GM10248 (cell line): ENCODE measurements at regions not wholly inside any gene's neighbourhood (a gene's known extent, or its start where the extent isn't known, plus 50 kb on each side); places are given as distances from the start of the nearest gene placed in this dataset.

Experiments used
- CTCF ChIA-PET: fragments of 300-600 bp; sonication (Branson Sonifier 250); formaldehyde crosslinking; extraction: SDS; loops from one replicate; lab custom pipeline; 2021; ENCODE audit warnings: antibody characterized with exemption; lab: Yijun Ruan, JAX
- POLR2A ChIA-PET: fragments of 350-650 bp; sonication (Branson Sonifier 250); formaldehyde crosslinking; extraction: SDS; loops from one replicate; lab custom pipeline; 2020; ENCODE audit warnings: antibody characterized with exemption; lab: Yijun Ruan, JAX
- DNase-seq: peaks from one replicate; pipeline ENCODE4 v3.0.0; 2012; ENCODE audit errors: extremely low spot score
- TF ChIP-seq, protein P1 (sequence below): IDR thresholded peaks from 2 replicates; pipeline ENCODE4 v1.5.1; 2012; ENCODE audit warnings: mild to moderate bottlenecking, low read depth; ENCODE audit errors: extremely low read depth, missing control alignments, control extremely low read depth

- ChIA-PET CTCF (no interaction called here), POLR2A (no interaction called here)
- TF ChIP-seq, protein P1, sequence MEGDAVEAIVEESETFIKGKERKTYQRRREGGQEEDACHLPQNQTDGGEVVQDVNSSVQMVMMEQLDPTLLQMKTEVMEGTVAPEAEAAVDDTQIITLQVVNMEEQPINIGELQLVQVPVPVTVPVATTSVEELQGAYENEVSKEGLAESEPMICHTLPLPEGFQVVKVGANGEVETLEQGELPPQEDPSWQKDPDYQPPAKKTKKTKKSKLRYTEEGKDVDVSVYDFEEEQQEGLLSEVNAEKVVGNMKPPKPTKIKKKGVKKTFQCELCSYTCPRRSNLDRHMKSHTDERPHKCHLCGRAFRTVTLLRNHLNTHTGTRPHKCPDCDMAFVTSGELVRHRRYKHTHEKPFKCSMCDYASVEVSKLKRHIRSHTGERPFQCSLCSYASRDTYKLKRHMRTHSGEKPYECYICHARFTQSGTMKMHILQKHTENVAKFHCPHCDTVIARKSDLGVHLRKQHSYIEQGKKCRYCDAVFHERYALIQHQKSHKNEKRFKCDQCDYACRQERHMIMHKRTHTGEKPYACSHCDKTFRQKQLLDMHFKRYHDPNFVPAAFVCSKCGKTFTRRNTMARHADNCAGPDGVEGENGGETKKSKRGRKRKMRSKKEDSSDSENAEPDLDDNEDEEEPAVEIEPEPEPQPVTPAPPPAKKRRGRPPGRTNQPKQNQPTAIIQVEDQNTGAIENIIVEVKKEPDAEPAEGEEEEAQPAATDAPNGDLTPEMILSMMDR = no peak
- DNase-seq = no peak
Observed at GRCh38 chr10:131494451-131494850, 182.9 kb upstream of the TCERG1L start.

DNA sequence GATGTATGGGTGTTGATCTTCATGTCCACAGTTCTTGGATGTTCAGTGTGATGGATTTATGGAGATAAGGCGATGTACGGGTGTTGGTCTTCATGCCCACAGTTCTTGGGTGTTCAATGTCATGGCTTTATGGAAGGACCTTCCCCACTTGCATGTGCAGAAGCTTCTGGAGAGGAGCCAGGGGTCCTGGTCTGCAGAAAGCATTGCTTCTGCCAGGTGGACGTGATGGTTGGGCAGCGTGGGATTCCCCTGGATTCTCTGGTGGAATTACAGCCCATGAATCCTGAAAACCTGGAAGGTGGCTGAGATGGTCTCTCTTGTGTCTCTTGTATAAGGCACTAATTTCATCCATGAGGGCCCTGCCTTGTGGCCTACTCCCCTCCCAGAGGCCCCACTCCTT is 183.7 kb upstream of the TCERG1L start:
- TF ChIP-seq, protein P1 = no peak
- DNase-seq = no peak
- ChIA-PET CTCF (no interaction called here), POLR2A (no interaction called here)

- DNase-seq = no peak
- ChIA-PET POLR2A (no interaction called here), CTCF (no interaction called here)
- TF ChIP-seq, protein P1 = no peak
Observed at GRCh38 chr10:131495892-131496291, 184.4 kb upstream of the TCERG1L start.

GRCh38 chr10:131496351-131497052 is 185.0 kb upstream of the TCERG1L start:
- CTCF ChIA-PET = no interaction called here
- no peak for DNase-seq
- POLR2A ChIA-PET = no interaction called here
- TF ChIP-seq, protein P1 = no peak

- TF ChIP-seq, protein P1 = no peak
- no peak for DNase-seq
- ChIA-PET POLR2A (no interaction called here), CTCF (no interaction called here)
Observed at GRCh38 chr10:131499566-131499965, 188.0 kb upstream of the TCERG1L start.

- DNase-seq = no peak
- POLR2A ChIA-PET = no interaction called here
- TF ChIP-seq, protein P1 = no peak
- CTCF ChIA-PET = interaction anchor here (0.7 kb wide), 1 partner anchor 34 kb away, joined by 3 read pairs; no protein-coding TSS in a partner anchor
Observed at GRCh38 chr10:131500181-131500580, 188.7 kb upstream of the TCERG1L start.
